Naive thymus-derived CD4-positive, alpha-beta T cell (primary cell): ENCODE measurements at regions not wholly inside any gene's neighbourhood (a gene's known extent, or its start where the extent isn't known, plus 50 kb on each side); places are given as distances from the start of the nearest gene placed in this dataset.

Experiments used
- ATAC-seq: fragments of 150-1000 bp; cut with Tn5 transposase; 2 replicates; pipeline ENCODE4 v1.10.0; 2021; ENCODE audit warnings: mild to moderate bottlenecking, moderate library complexity
- CTCF ChIA-PET: fragments of 350-600 bp; sonication (Branson Sonifier 250); formaldehyde crosslinking; loops from one replicate; lab custom pipeline; 2021; ENCODE audit warnings: antibody characterized with exemption; lab: Charles Lee
- POLR2A ChIA-PET: fragments of 350-600 bp; sonication (Branson Sonifier 250); formaldehyde crosslinking; loops from one replicate; lab custom pipeline; 2021; ENCODE audit warnings: antibody characterized with exemption, inconsistent platforms; lab: Charles Lee
- DNase-seq, 9 donors: peaks; one replicate each; pipeline versions ENCODE4 v3.0.0 to v3.0.0-alpha.2; 2020 to 2022; ENCODE audit warnings: mixed read lengths in 1 of 9
- H3K27ac ChIP-seq: one replicate; pipeline ENCODE4 v1.7.0; 2013; ENCODE audit warnings: mild to moderate bottlenecking, low read depth, low read length, moderate library complexity
- H3K27me3 ChIP-seq, 2 donors: one replicate each; pipeline ENCODE4 v1.7.0; 2013; ENCODE audit warnings: low read length in 2 of 2, mild to moderate bottlenecking in 2 of 2, moderate library complexity in 2 of 2; ENCODE audit not compliant: control insufficient read depth in 2 of 2, insufficient read depth in 2 of 2
- H3K36me3 ChIP-seq, 3 experiments: 1 replicate in 2 of 3; 2 replicates in 1 of 3; pipeline ENCODE4 v1.7.0; 2013; ENCODE audit warnings: low read length in 3 of 3, mild to moderate bottlenecking in 3 of 3, moderate library complexity in 1 of 3; ENCODE audit not compliant: insufficient read depth in 3 of 3, control insufficient read depth in 2 of 3
- H3K4me1 ChIP-seq, 2 donors: one replicate each; pipeline ENCODE4 v1.7.0; 2013; ENCODE audit warnings: low read length in 2 of 2, mild to moderate bottlenecking in 2 of 2, moderate library complexity in 1 of 2; ENCODE audit not compliant: control insufficient read depth in 2 of 2, insufficient read depth in 2 of 2
- H3K4me3 ChIP-seq: 2 replicates; pipeline ENCODE4 v1.7.0; 2013; ENCODE audit warnings: mild to moderate bottlenecking, low read length
- H3K9me3 ChIP-seq, 3 experiments: 1 replicate in 2 of 3; 2 replicates in 1 of 3; pipeline ENCODE4 v1.7.0; 2013; ENCODE audit warnings: low read length in 3 of 3; ENCODE audit not compliant: control insufficient read depth in 2 of 3
- H3K27ac Mint-ChIP-seq, 9 donors: one replicate each; pipeline ENCODE4 v1.8.0; 2020 to 2022; ENCODE audit warnings: mixed read lengths in 9 of 9, mild to moderate bottlenecking in 8 of 9, moderate library complexity in 5 of 9, inconsistent platforms in 2 of 9
- H3K27me3 Mint-ChIP-seq, 5 donors: one replicate each; pipeline ENCODE4 v1.8.0; 2021 to 2022; ENCODE audit warnings: mixed read lengths in 5 of 5, mild to moderate bottlenecking in 1 of 5
- H3K36me3 Mint-ChIP-seq, 5 donors: one replicate each; pipeline ENCODE4 v1.8.0; 2020 to 2022; ENCODE audit warnings: mixed read lengths in 5 of 5, mild to moderate bottlenecking in 3 of 5, inconsistent platforms in 1 of 5
- H3K4me1 Mint-ChIP-seq, 7 donors: one replicate each; pipeline ENCODE4 v1.8.0; 2020 to 2022; ENCODE audit warnings: mixed read lengths in 7 of 7, mild to moderate bottlenecking in 3 of 7, inconsistent platforms in 1 of 7
- H3K4me3 Mint-ChIP-seq, 10 donors: one replicate each; pipeline ENCODE4 v1.8.0; 2020 to 2022; ENCODE audit warnings: mild to moderate bottlenecking in 10 of 10, mixed read lengths in 10 of 10, moderate library complexity in 6 of 10, inconsistent platforms in 2 of 10
- H3K9me3 Mint-ChIP-seq, 11 donors: one replicate each; pipeline ENCODE4 v1.8.0; 2020 to 2022; ENCODE audit warnings: mixed read lengths in 11 of 11, mild to moderate bottlenecking in 4 of 11, inconsistent platforms in 1 of 11, moderate library complexity in 1 of 11
- intact Hi-C, 2 donors: fragments of 100-400 bp; cut with micrococcal nuclease; formaldehyde crosslinking; loops; one replicate each; pipeline ENCODE4 v1.15.1; 2023

DNA sequence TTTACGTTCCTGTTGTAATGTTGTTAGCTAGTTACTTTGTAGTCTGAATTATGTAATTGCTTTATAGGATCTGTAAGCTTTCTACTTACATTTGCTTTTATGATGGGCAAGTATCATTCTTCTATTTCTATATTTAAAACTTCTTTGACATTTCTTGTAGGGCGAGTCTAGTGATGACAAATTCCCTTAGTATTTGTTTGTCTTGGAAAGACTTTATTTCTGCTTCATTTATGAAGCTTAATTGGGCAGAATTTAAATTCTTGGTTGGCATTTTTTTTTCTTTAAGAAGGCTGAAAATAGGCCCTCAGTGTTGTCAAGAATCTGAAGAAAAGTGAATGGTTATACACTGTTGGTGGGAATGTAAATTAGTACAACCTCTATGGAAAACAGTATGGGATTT is 506.3 kb downstream of the TENT5A start:
- Mint-ChIP-seq H3K4me3 (no peak overlapping the region), H3K36me3 (no peaks in the 10 kb centered on the region), H3K27ac (no peak overlapping the region), H3K9me3 (peaks cover 0 to 14% (median 3%) of the 10 kb centered on the region in 11 donors), H3K4me1 (no peaks in the 10 kb centered on the region), H3K27me3 (no peaks in the 10 kb centered on the region)
- ChIA-PET POLR2A (no interaction called here), CTCF (no interaction called here)
- no peaks in the 10 kb centered on the region for H3K36me3 ChIP-seq
- no peaks in the 10 kb centered on the region for H3K27me3 ChIP-seq
- H3K27ac ChIP-seq, result no peak overlapping the region
- intact Hi-C loops, result no loop called here
- DNase-seq (no peak), ATAC-seq (no peak)
- H3K4me3 ChIP-seq, result no peak overlapping the region
- no peaks in the 10 kb centered on the region for H3K4me1 ChIP-seq
- H3K9me3 ChIP-seq, result no peaks in the 10 kb centered on the region

DNA sequence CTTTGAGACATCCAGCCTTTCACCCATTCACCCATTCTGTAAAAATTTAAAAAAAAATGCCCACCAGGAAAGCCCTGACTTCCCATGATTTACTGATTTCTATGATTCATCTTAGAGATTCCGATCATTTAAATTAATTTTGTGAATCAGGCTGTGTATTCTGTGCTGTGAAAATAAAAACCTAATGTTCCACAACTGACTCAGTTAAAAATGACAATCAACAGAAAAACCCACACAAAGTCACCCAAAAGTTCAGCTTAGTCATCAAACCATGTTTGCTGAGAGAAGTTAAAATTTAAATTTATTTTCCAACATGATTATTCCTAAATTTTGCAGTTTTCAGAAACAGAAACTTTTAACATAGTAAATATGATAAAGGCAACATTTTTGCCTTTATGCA is 509.9 kb downstream of the TENT5A start:
- no peak overlapping the region for H3K27ac Mint-ChIP-seq
- DNase-seq (no peak), ATAC-seq (no peak)
- Histone ChIP-seq H3K27me3 (no peaks in the 10 kb centered on the region), H3K4me3 (no peak overlapping the region), H3K27ac (no peak overlapping the region), H3K4me1 (no peaks in the 10 kb centered on the region), H3K9me3 (no peaks in the 10 kb centered on the region), H3K36me3 (no peaks in the 10 kb centered on the region)
- H3K4me3 Mint-ChIP-seq, result no peak overlapping the region
- ChIA-PET CTCF (no interaction called here), POLR2A (no interaction called here)
- H3K36me3 Mint-ChIP-seq, result no peaks in the 10 kb centered on the region
- no peaks in the 10 kb centered on the region for H3K4me1 Mint-ChIP-seq
- intact Hi-C loops, result loop anchor here in 1 of 2 donors (5.0 kb wide), 1 partner anchor 510 kb away; the partner anchor contains the start of gene TENT5A
- H3K27me3 Mint-ChIP-seq, result no peaks in the 10 kb centered on the region
- peaks cover 0 to 14% (median 3%) of the 10 kb centered on the region in 11 donors for H3K9me3 Mint-ChIP-seq

- intact Hi-C loops, result loop anchor here in 1 of 2 donors (5.0 kb wide), 1 partner anchor 511 kb away; the partner anchor contains the start of gene TENT5A
Measured at GRCh38 chr6:81241126-81242041, 511.1 kb downstream of the TENT5A start.

DNA sequence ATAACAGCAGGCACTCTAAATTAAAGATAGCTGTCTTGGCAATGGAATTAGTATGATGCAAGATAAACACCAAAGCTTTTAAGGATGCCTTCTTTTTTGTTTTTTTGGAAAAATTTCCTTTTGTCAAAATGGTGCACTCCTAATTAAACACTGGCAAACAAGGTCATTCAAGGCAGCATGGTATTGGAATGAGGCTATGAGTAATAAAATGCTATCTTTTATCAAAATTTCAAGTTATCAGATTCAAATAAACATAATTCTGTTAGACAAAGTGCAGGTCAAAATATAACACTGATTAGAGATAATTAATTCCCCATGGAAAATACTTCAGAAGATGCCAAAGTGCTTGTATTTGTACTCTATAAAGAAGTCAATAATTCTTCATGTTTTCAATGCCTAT is 514.1 kb downstream of the TENT5A start:
- H3K9me3 Mint-ChIP-seq, result peaks cover 0 to 4% (median 0%) of the 10 kb centered on the region in 11 donors
- no peaks in the 10 kb centered on the region for H3K36me3 ChIP-seq

More at GRCh38 chr6:81241126-81242041, 511.1 kb downstream of the TENT5A start:
- H3K4me3 ChIP-seq, result no peak overlapping the region
- Mint-ChIP-seq H3K27me3 (no peaks in the 10 kb centered on the region), H3K9me3 (peaks cover 0 to 14% (median 3%) of the 10 kb centered on the region in 11 donors), H3K27ac (no peak overlapping the region), H3K4me1 (no peaks in the 10 kb centered on the region), H3K4me3 (no peak overlapping the region), H3K36me3 (no peaks in the 10 kb centered on the region)
- DNase-seq, result no peak
- no peaks in the 10 kb centered on the region for H3K4me1 ChIP-seq
- POLR2A ChIA-PET, result no interaction called here
- H3K27me3 ChIP-seq, result no peaks in the 10 kb centered on the region
- no peaks in the 10 kb centered on the region for H3K9me3 ChIP-seq
- CTCF ChIA-PET, result no interaction called here
- no peak overlapping the region for H3K27ac ChIP-seq
- H3K36me3 ChIP-seq, result no peaks in the 10 kb centered on the region
- ATAC-seq, result no peak

DNA sequence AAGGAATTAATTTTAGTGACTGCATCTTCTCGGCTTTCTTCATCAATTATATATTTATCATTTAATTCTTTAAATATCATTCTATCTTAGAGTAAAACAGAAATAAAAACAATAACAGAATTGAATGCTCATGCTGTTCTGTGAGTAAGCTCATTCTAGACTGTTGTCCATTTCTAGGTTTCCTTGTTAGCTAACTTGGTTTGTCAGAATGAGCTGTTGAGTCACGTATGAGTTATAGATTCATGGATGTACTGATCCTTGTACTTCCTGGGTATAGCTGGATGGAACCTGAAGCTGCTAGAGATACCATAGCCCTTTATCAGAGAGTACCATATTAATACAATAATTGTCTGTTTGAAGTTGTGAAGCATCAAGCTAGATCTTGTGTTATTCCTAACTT is 515.3 kb downstream of the TENT5A start:
- Mint-ChIP-seq H3K27me3 (no peaks in the 10 kb centered on the region), H3K27ac (no peak overlapping the region), H3K9me3 (peaks cover 0 to 4% (median 0%) of the 10 kb centered on the region in 11 donors), H3K36me3 (no peaks in the 10 kb centered on the region), H3K4me3 (no peak overlapping the region), H3K4me1 (no peaks in the 10 kb centered on the region)
- Histone ChIP-seq H3K36me3 (no peaks in the 10 kb centered on the region), H3K27ac (no peak overlapping the region), H3K4me1 (no peaks in the 10 kb centered on the region), H3K4me3 (no peak overlapping the region), H3K27me3 (no peaks in the 10 kb centered on the region), H3K9me3 (no peaks in the 10 kb centered on the region)
- ChIA-PET CTCF (no interaction called here), POLR2A (no interaction called here)
- intact Hi-C loops, result no loop called here
- ATAC-seq (no peak), DNase-seq (no peak)

More for the DNA sequence above, 514.1 kb downstream of the TENT5A start:
- DNase-seq, result no peak
- POLR2A ChIA-PET, result no interaction called here
- H3K27me3 ChIP-seq, result no peaks in the 10 kb centered on the region
- Mint-ChIP-seq H3K36me3 (no peaks in the 10 kb centered on the region), H3K27me3 (no peaks in the 10 kb centered on the region), H3K27ac (no peak overlapping the region), H3K4me1 (no peaks in the 10 kb centered on the region), H3K4me3 (no peak overlapping the region)
- CTCF ChIA-PET, result interaction anchor here (0.5 kb wide), 1 partner anchor 517 kb away, joined by 3 read pairs; no protein-coding TSS in a partner anchor
- no peaks in the 10 kb centered on the region for H3K9me3 ChIP-seq
- no peak overlapping the region for H3K27ac ChIP-seq
- intact Hi-C loops, result no loop called here
- no peaks in the 10 kb centered on the region for H3K4me1 ChIP-seq
- H3K4me3 ChIP-seq, result no peak overlapping the region
- ATAC-seq, result no peak

- intact Hi-C loops, result no loop called here
- POLR2A ChIA-PET, result no interaction called here
- no peak overlapping the region for H3K27ac ChIP-seq
Measured at GRCh38 chr6:81235512-81235911, 517.0 kb downstream of the TENT5A start.

DNA sequence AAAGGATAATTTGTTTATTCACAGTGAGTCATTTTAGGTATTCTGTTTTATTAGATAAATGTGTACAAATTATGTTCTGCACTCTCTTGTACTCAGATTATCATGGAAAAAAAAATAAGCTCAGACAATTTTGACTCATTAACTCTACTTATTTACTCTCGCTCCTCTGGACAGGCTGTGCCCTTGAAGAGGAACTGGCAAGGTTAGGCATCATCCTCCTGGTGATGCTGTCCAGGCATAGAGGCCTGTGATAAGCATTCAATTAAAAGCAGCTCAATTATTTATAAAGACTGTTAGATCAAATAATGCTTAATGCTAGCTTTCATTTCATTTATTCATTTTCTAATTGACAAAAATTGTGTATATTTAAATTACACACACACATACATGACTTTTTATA is 518.5 kb downstream of the TENT5A start:
- H3K27me3 ChIP-seq, result no peaks in the 10 kb centered on the region
- CTCF ChIA-PET, result no interaction called here
- intact Hi-C loops, result no loop called here

More at GRCh38 chr6:81235512-81235911, 517.0 kb downstream of the TENT5A start:
- DNase-seq (no peak), ATAC-seq (no peak)
- H3K27me3 Mint-ChIP-seq, result no peaks in the 10 kb centered on the region
- peaks cover 0 to 6% (median 0%) of the 10 kb centered on the region in 11 donors for H3K9me3 Mint-ChIP-seq
- Histone ChIP-seq H3K4me1 (no peaks in the 10 kb centered on the region), H3K27me3 (no peaks in the 10 kb centered on the region), H3K36me3 (no peaks in the 10 kb centered on the region), H3K9me3 (no peaks in the 10 kb centered on the region), H3K4me3 (no peak overlapping the region)
- CTCF ChIA-PET, result no interaction called here
- H3K4me3 Mint-ChIP-seq, result no peak overlapping the region
- no peaks in the 10 kb centered on the region for H3K4me1 Mint-ChIP-seq
- H3K36me3 Mint-ChIP-seq, result no peaks in the 10 kb centered on the region
- H3K27ac Mint-ChIP-seq, result no peak overlapping the region

More for the DNA sequence above, 518.5 kb downstream of the TENT5A start:
- Histone ChIP-seq H3K4me1 (no peaks in the 10 kb centered on the region), H3K36me3 (no peaks in the 10 kb centered on the region), H3K27ac (no peak overlapping the region), H3K4me3 (no peak overlapping the region), H3K9me3 (no peaks in the 10 kb centered on the region)
- POLR2A ChIA-PET, result no interaction called here
- DNase-seq (no peak), ATAC-seq (no peak)
- Mint-ChIP-seq H3K4me3 (no peak overlapping the region), H3K27ac (no peak overlapping the region), H3K27me3 (no peaks in the 10 kb centered on the region), H3K36me3 (no peaks in the 10 kb centered on the region), H3K9me3 (peaks cover 0 to 2% (median 0%) of the 10 kb centered on the region in 11 donors), H3K4me1 (no peaks in the 10 kb centered on the region)
